Mammary epithelial cell (primary cell): ENCODE measurements at regions not wholly inside any gene's neighbourhood (a gene's known extent, or its start where the extent isn't known, plus 50 kb on each side); places are given as distances from the start of the nearest gene placed in this dataset.

Experiments
- CTCF ChIP-seq, 2 donors: IDR thresholded peaks in 1 of 2; conservative IDR thresholded peaks in 1 of 2; 2 replicates each; pipeline ENCODE4 v1.5.1; 2011 to 2012; ENCODE audit warnings: inconsistent platforms in 2 of 2, low read length in 2 of 2, mild to moderate bottlenecking in 2 of 2, control low read depth in 1 of 2, low read depth in 1 of 2; ENCODE audit not compliant: insufficient read depth in 1 of 2; ENCODE audit errors: extremely low read depth in 1 of 2
- EZH2 ChIP-seq: IDR thresholded peaks from 2 replicates; pipeline ENCODE4 v1.6.1; 2012; ENCODE audit warnings: low read length, inconsistent platforms, borderline replicate concordance

DNA sequence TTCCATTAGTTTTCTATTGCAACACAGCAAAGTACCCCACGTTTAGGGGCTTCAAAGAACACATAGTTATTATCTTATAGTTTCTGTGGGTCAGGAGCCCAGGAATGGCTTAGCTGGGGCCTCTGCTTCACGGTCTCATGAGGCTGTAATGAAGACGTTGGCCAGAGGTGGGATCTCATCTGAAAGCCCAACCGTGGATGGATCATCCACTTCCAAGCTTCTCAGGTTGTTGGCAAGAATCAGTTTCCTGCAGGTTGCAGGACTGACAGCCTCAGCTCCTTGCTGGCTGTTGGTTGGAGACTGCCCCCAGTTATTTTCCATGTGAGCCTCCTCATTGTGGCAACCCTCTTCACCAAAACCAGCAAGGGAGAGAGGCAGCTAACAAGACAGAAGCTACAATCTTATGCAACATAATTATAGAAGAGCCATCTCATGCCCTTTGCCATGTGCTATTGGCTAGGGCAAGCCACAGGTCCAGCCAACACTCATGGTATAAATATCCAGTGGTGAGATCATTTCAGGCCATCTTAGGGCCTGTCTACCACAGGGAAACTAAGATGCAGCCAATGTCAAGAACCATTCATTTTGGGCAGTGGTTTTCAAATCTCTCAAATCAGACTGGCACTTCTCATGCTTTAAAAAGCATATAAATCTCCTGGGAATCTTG lies 452.4 kb downstream of the MED13L start:
- TF ChIP-seq CTCF (conservative IDR thresholded peaks at IDR 0.05 in 1 of 2, IDR thresholded peaks at IDR 0.05 in 1 of 2; ENCODE audit: extremely low read depth in 1 of 2, insufficient read depth in 1 of 2, low read depth in 1 of 2, low read length in 2 of 2) (no peak), EZH2 (no peak)
